Activated T-cell treated with anti-CD3 and anti-CD28 coated beads, Interleukin-2, amount 50 U/mL, for 72 hours (primary cell): ENCODE measurements at regions not wholly inside any gene's neighbourhood (a gene's known extent, or its start where the extent isn't known, plus 50 kb on each side); places are given as distances from the start of the nearest gene placed in this dataset.

Source experiments
- ATAC-seq, 2 donors: fragments of 150-1000 bp; cut with Tn5 transposase; replicated peaks in 1 of 2; 2 replicates each; pipeline ENCODE4 v1.10.0; 2021; ENCODE audit warnings: moderate library complexity in 2 of 2, mild to moderate bottlenecking in 1 of 2
- DNase-seq, 2 donors: peaks; one replicate each; pipeline ENCODE4 v3.0.0; 2021 to 2022; ENCODE audit warnings: mixed read lengths in 1 of 2
- H3K27ac Mint-ChIP-seq: one replicate; pipeline ENCODE4 v1.8.0; 2022; ENCODE audit warnings: mild to moderate bottlenecking, moderate library complexity, mixed read lengths
- H3K27me3 Mint-ChIP-seq: one replicate; pipeline ENCODE4 v1.8.0; 2022; ENCODE audit warnings: low read depth, mixed read lengths
- H3K36me3 Mint-ChIP-seq, 2 donors: one replicate each; pipeline ENCODE4 v1.8.0; 2022; ENCODE audit warnings: mixed read lengths in 2 of 2, mild to moderate bottlenecking in 1 of 2; ENCODE audit not compliant: insufficient read depth in 2 of 2
- H3K4me1 Mint-ChIP-seq: one replicate; pipeline ENCODE4 v1.8.0; 2022; ENCODE audit warnings: low read depth, mixed read lengths
- H3K4me3 Mint-ChIP-seq, 2 donors: one replicate each; pipeline ENCODE4 v1.8.0; 2022; ENCODE audit warnings: mild to moderate bottlenecking in 2 of 2, mixed read lengths in 2 of 2, moderate library complexity in 2 of 2
- H3K9me3 Mint-ChIP-seq, 2 donors: one replicate each; pipeline ENCODE4 v1.8.0; 2022; ENCODE audit warnings: mixed read lengths in 2 of 2

GRCh38 chr21:36532769-36533467 is 53.0 kb upstream of the CLDN14 start:
- peaks cover 4% of the 10 kb centered on the region for H3K4me1 Mint-ChIP-seq
- H3K36me3 Mint-ChIP-seq: no peaks in the 10 kb centered on the region
- ATAC-seq (no peak), DNase-seq (no peak)
- H3K27ac Mint-ChIP-seq: no peak overlapping the region
- peaks cover 12% of the 10 kb centered on the region for H3K27me3 Mint-ChIP-seq
- no peak overlapping the region for H3K4me3 Mint-ChIP-seq
- H3K9me3 Mint-ChIP-seq: no peaks in the 10 kb centered on the region

GRCh38 chr21:36533468-36533848 is 53.5 kb upstream of the CLDN14 start:
- ATAC-seq (no peak), DNase-seq (no peak)
- no peaks in the 10 kb centered on the region for H3K9me3 Mint-ChIP-seq
- H3K27me3 Mint-ChIP-seq: peaks cover 11% of the 10 kb centered on the region
- no peaks in the 10 kb centered on the region for H3K36me3 Mint-ChIP-seq
- H3K27ac Mint-ChIP-seq: no peak overlapping the region
- peaks cover 4% of the 10 kb centered on the region for H3K4me1 Mint-ChIP-seq
- no peak overlapping the region for H3K4me3 Mint-ChIP-seq

GRCh38 chr21:36534656-36535055 is 54.7 kb upstream of the CLDN14 start:
- H3K27ac Mint-ChIP-seq: no peak overlapping the region
- no peaks in the 10 kb centered on the region for H3K9me3 Mint-ChIP-seq
- no peak for DNase-seq
- peaks cover 4% of the 10 kb centered on the region for H3K4me1 Mint-ChIP-seq
- no peak for ATAC-seq
- no peak overlapping the region for H3K4me3 Mint-ChIP-seq
- H3K36me3 Mint-ChIP-seq: no peaks in the 10 kb centered on the region
- H3K27me3 Mint-ChIP-seq: peaks cover 6% of the 10 kb centered on the region

- peak; percentile 46 to 50 for ATAC-seq
- Mint-ChIP-seq H3K27ac (no peak overlapping the region), H3K27me3 (no peaks in the 10 kb centered on the region)
These were observed 55.8 kb upstream of the CLDN14 start for GRCh38 chr21:36535618-36536241.

GRCh38 chr21:36538761-36539160 is 58.8 kb upstream of the CLDN14 start:
- ATAC-seq (no peak), DNase-seq (no peak)
- H3K36me3 Mint-ChIP-seq: no peaks in the 10 kb centered on the region
- no peak overlapping the region for H3K4me3 Mint-ChIP-seq
- peaks cover 18% of the 10 kb centered on the region for H3K27me3 Mint-ChIP-seq
- peaks cover 4% of the 10 kb centered on the region for H3K4me1 Mint-ChIP-seq
- no peak overlapping the region for H3K27ac Mint-ChIP-seq
- no peaks in the 10 kb centered on the region for H3K9me3 Mint-ChIP-seq

More at GRCh38 chr21:36535618-36536241, 55.8 kb upstream of the CLDN14 start:
- Mint-ChIP-seq H3K36me3 (no peaks in the 10 kb centered on the region), H3K4me1 (peaks cover 4% of the 10 kb centered on the region), H3K4me3 (no peak overlapping the region), H3K9me3 (no peaks in the 10 kb centered on the region)
- peak in 1 of 2 donors; percentile 5 for DNase-seq

GRCh38 chr21:36539434-36540150 is 59.7 kb upstream of the CLDN14 start:
- Mint-ChIP-seq H3K4me3 (no peak overlapping the region), H3K9me3 (no peaks in the 10 kb centered on the region), H3K27me3 (peaks cover 19% of the 10 kb centered on the region), H3K4me1 (peaks cover 4% of the 10 kb centered on the region), H3K27ac (no peak overlapping the region), H3K36me3 (no peaks in the 10 kb centered on the region)
- ATAC-seq (no peak), DNase-seq (no peak)

- H3K4me1 Mint-ChIP-seq: no peaks in the 10 kb centered on the region
- no peak overlapping the region for H3K4me3 Mint-ChIP-seq
- no peak overlapping the region for H3K27ac Mint-ChIP-seq
These were observed 60.8 kb upstream of the CLDN14 start for GRCh38 chr21:36540700-36541099.

GRCh38 chr21:36541721-36542139 is 61.8 kb upstream of the CLDN14 start:
- H3K27me3 Mint-ChIP-seq: peaks cover 19% of the 10 kb centered on the region
- no peak overlapping the region for H3K4me3 Mint-ChIP-seq
- no peak for DNase-seq
- ATAC-seq: no peak
- H3K4me1 Mint-ChIP-seq: no peaks in the 10 kb centered on the region
- no peak overlapping the region for H3K27ac Mint-ChIP-seq
- H3K9me3 Mint-ChIP-seq: no peaks in the 10 kb centered on the region
- no peaks in the 10 kb centered on the region for H3K36me3 Mint-ChIP-seq

More at GRCh38 chr21:36540700-36541099, 60.8 kb upstream of the CLDN14 start:
- Mint-ChIP-seq H3K9me3 (no peaks in the 10 kb centered on the region), H3K27me3 (peaks cover 19% of the 10 kb centered on the region), H3K36me3 (no peaks in the 10 kb centered on the region)
- ATAC-seq: no peak
- DNase-seq: no peak

- Mint-ChIP-seq H3K36me3 (no peaks in the 10 kb centered on the region), H3K27ac (no peak overlapping the region), H3K9me3 (no peaks in the 10 kb centered on the region), H3K4me3 (no peak overlapping the region), H3K4me1 (no peaks in the 10 kb centered on the region), H3K27me3 (peaks cover 19% of the 10 kb centered on the region)
- DNase-seq (peak in 1 of 2 donors; percentile 11), ATAC-seq (peak; percentile 43 to 74)
These were observed 62.6 kb upstream of the CLDN14 start for GRCh38 chr21:36542312-36543101.

- peaks cover 19% of the 10 kb centered on the region for H3K27me3 Mint-ChIP-seq
- no peak for DNase-seq
- no peaks in the 10 kb centered on the region for H3K9me3 Mint-ChIP-seq
- no peaks in the 10 kb centered on the region for H3K36me3 Mint-ChIP-seq
- H3K27ac Mint-ChIP-seq: no peak overlapping the region
- ATAC-seq: no peak
- no peak overlapping the region for H3K4me3 Mint-ChIP-seq
- no peaks in the 10 kb centered on the region for H3K4me1 Mint-ChIP-seq
These were observed 64.0 kb upstream of the CLDN14 start for GRCh38 chr21:36543924-36544323.

GRCh38 chr21:36544545-36544944 is 64.6 kb upstream of the CLDN14 start:
- H3K27ac Mint-ChIP-seq: no peak overlapping the region
- DNase-seq (no peak), ATAC-seq (no peak)
- peaks cover 19% of the 10 kb centered on the region for H3K27me3 Mint-ChIP-seq
- no peaks in the 10 kb centered on the region for H3K36me3 Mint-ChIP-seq
- no peaks in the 10 kb centered on the region for H3K9me3 Mint-ChIP-seq
- no peaks in the 10 kb centered on the region for H3K4me1 Mint-ChIP-seq
- no peak overlapping the region for H3K4me3 Mint-ChIP-seq

GRCh38 chr21:36545776-36546511 is 66.0 kb upstream of the CLDN14 start:
- Mint-ChIP-seq H3K4me3 (no peak overlapping the region), H3K27ac (no peak overlapping the region), H3K36me3 (no peaks in the 10 kb centered on the region), H3K27me3 (peaks cover 19% of the 10 kb centered on the region), H3K4me1 (no peaks in the 10 kb centered on the region), H3K9me3 (no peaks in the 10 kb centered on the region)
- no peak for ATAC-seq
- DNase-seq: no peak
